LNCAP (cell line): ENCODE measurements at regions not wholly inside any gene's neighbourhood (a gene's known extent, or its start where the extent isn't known, plus 50 kb on each side); places are given as distances from the start of the nearest gene placed in this dataset.

ENCODE experiments used
- TF ChIP-seq, protein P1 (sequence below): fragments of 450-650 bp; IDR thresholded peaks from 2 replicates; pipeline ENCODE4 v1.5.1; 2017; ENCODE audit warnings: mild to moderate bottlenecking

DNA sequence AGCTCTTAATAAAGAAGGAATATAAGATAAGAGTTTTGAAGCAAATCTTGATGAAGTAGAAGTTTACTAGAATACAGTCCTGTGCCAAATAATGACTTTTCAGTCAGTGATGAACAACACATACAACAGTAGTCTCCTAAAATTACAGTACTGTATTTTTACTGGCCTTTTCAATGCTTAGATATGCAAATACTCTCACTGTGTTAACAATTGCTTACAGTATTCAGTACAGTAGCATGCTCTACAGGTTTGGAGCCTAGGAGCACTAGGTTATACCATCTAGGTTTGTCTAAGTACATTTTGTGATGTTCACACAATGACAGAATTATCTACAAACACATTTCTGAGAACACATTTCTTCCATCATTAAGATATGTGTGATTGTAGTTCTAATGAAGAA, 316.7 kb upstream of the KLHL1 start:
- TF ChIP-seq, protein P1, sequence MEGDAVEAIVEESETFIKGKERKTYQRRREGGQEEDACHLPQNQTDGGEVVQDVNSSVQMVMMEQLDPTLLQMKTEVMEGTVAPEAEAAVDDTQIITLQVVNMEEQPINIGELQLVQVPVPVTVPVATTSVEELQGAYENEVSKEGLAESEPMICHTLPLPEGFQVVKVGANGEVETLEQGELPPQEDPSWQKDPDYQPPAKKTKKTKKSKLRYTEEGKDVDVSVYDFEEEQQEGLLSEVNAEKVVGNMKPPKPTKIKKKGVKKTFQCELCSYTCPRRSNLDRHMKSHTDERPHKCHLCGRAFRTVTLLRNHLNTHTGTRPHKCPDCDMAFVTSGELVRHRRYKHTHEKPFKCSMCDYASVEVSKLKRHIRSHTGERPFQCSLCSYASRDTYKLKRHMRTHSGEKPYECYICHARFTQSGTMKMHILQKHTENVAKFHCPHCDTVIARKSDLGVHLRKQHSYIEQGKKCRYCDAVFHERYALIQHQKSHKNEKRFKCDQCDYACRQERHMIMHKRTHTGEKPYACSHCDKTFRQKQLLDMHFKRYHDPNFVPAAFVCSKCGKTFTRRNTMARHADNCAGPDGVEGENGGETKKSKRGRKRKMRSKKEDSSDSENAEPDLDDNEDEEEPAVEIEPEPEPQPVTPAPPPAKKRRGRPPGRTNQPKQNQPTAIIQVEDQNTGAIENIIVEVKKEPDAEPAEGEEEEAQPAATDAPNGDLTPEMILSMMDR: no peak

DNA sequence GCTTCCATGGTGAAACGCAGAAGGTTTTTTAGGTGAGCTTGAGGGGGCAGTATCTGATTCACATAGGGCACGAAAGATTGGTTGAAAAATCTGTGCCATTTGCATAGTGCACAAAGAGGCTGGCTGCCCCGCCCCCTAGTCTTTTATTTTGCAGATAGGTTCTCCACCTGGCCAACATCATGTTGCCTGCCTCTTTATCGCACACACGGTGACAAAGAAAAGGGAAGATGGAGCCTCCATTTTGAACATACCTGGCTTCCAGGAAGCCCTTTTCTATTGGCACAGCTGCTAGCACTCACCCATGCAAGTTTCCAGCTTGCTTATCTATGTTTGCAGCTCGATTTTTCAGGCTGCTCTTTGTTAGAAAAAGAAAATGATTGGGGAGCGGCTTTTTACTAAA, 316.2 kb upstream of the KLHL1 start:
- TF ChIP-seq, protein P1: no peak

DNA sequence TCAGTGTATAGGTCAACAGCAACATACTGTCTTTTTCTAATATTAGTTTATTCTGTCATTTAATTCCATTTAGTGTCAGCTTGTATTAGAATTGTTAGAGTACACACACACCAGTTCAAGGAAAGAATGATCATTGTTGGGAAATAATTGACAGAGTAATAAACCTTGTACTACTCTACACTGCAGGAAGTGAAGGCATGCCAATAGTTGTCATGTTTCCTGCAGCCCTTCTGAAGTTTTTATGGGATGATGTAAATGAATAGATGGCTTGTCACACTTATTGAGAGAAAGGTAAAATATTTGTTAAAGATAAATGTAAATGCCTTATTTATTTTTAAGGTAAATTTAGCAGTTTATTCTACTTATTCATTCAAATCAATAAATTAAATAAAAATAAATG, 306.9 kb upstream of the KLHL1 start:
- TF ChIP-seq, protein P1: no peak

DNA sequence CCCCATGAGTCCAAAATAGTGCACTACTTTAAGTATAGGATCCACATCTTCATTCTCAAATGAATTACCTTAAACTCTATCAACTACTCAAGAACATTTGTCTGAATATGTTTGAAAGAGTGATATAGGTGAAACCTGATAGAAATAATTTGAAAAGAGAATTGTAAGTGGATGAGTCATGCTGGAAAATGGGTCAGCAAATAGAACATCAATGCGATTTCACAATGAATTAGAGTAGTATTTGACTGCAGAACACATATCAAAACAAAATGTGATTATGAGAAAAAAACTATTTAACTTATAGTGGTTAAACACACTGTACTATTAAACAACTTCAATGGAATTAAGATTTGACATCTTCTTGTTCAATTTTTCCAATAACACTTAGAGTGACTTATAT, 300.6 kb upstream of the KLHL1 start:
- TF ChIP-seq, protein P1: no peak

DNA sequence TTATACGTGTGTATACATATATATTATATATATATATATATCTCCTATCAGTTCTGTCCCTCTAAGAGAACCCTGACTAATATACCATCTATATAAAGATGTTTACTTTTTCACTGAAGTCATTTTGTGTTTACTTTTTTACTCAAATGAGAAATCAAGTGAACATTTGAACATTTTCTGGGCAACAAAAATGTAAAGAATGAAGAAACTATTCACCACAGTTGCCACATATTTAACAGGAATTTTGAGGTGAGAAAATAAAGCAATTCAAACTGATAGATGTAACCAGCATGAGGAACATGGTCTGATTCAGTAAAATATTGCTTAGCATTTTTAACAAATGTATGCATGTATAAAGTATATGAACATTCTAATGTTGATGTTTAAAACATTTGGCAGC, 299.2 kb upstream of the KLHL1 start:
- TF ChIP-seq, protein P1: no peak

DNA sequence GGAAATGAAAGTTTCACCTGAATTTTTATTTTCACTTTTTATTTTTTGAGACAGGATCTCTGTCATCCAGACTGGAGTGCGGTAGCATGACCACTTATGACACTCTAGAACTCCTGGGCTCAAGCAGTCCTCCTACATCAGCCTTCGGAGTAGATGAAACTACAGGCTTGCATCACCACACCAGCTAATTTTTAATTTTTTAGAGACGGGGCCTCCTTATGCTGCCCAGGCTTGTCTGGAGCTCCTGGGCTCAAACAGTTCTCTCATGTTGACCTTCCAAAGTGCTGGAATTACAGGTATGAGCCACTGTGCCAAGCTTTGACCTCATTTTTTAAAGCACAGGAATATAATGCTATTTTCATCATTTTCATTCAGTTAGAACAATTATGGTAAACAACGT, 297.0 kb upstream of the KLHL1 start:
- TF ChIP-seq, protein P1: no peak

DNA sequence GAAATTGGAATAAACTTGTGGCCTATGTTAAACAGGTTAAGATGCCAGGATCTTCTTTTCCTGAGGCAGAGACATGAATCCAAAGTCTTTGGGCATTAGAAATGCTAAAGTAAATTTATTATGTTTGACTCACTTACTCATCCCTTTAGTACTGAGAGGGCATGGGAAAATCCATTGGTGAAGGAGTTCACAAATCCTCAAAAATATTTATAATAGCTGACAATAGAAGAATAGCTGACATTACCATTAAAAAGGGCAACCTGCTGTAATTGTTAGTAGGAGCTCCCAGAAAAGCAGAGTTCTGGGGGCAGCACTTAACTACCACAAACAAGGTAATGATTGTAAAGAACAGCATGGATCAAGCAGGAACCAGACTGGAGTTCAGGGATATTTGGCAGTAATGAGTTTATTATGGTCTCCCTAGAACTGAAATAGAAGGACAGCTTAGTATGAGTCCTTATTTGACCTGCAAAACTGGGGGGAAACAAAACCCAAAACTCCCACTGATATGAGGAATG, 285.8 kb upstream of the KLHL1 start:
- TF ChIP-seq, protein P1: no peak

DNA sequence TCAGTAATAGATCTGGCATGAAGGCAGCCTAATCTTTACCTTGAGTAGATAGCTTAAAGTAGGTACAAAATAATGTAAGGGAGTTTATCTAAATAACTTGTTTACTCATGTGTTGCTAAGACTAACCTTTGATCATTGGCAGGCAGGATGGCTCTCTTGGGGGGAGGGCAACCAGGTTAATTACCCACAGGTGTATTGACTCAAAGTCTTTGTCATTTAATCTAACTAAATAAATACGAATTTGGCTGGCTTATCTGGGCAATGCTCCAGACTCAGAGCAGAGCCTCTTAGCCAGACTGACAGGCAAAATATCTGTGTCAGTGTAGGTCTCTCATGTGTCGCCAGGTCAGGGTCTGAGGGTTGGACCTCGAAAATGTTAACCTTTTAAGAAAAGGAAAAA, 283.4 kb upstream of the KLHL1 start:
- TF ChIP-seq, protein P1: no peak
